Smooth muscle cell (in vitro differentiated cells): ENCODE measurements at regions not wholly inside any gene's neighbourhood (a gene's known extent, or its start where the extent isn't known, plus 50 kb on each side); places are given as distances from the start of the nearest gene placed in this dataset.

ENCODE experiments used
- DNase-seq: peaks from one replicate; lab custom pipeline; 2025; ENCODE audit not compliant: unreplicated experiment; lab: John Stamatoyannopoulos, UW
- H2AFZ ChIP-seq: fragments of 200-600 bp; sonication (generic); 2 replicates; pipeline ENCODE4 v1.6.0; 2016; ENCODE audit warnings: antibody characterized with exemption, low read depth, mild to moderate bottlenecking
- H3F3A ChIP-seq: fragments of 200-600 bp; sonication (generic); 2 replicates; pipeline ENCODE4 v1.6.0; 2017; ENCODE audit warnings: antibody characterized with exemption, low read depth
- H3K27ac ChIP-seq: fragments of 200-600 bp; sonication (generic); 2 replicates; pipeline ENCODE4 v1.5.1; 2016; ENCODE audit warnings: low read depth, mild to moderate bottlenecking
- H3K27me3 ChIP-seq: fragments of 200-600 bp; sonication (generic); 2 replicates; pipeline ENCODE4 v1.6.1; 2016; ENCODE audit warnings: low read depth, mild to moderate bottlenecking
- H3K36me3 ChIP-seq: fragments of 200-600 bp; sonication (generic); 2 replicates; pipeline ENCODE4 v1.5.1; 2016; ENCODE audit warnings: low read depth
- H3K4me1 ChIP-seq: fragments of 200-600 bp; sonication (generic); 2 replicates; pipeline ENCODE4 v1.5.1; 2016; ENCODE audit warnings: low read depth
- H3K4me2 ChIP-seq: fragments of 200-600 bp; sonication (generic); 2 replicates; pipeline ENCODE4 v1.6.0; 2016; ENCODE audit warnings: mild to moderate bottlenecking
- H3K4me3 ChIP-seq: fragments of 200-600 bp; sonication (generic); 2 replicates; pipeline ENCODE4 v1.5.1; 2016; ENCODE audit warnings: mild to moderate bottlenecking
- H3K79me2 ChIP-seq: fragments of 200-600 bp; sonication (generic); 2 replicates; pipeline ENCODE4 v1.6.0; 2016; ENCODE audit warnings: low read depth, mild to moderate bottlenecking
- H3K9ac ChIP-seq: fragments of 200-600 bp; sonication (generic); 2 replicates; pipeline ENCODE4 v1.6.0; 2016; ENCODE audit warnings: low read depth
- H3K9me3 ChIP-seq: fragments of 200-600 bp; sonication (generic); replicated peaks from 2 replicates; pipeline ENCODE4 v1.5.1; 2016; ENCODE audit warnings: low read depth
- H4K20me1 ChIP-seq: fragments of 200-600 bp; sonication (generic); 2 replicates; pipeline ENCODE4 v1.6.0; 2016; ENCODE audit warnings: low read depth
- CTCF ChIP-seq: fragments of 200-600 bp; sonication (generic); IDR thresholded peaks from 2 replicates; pipeline ENCODE4 v1.5.1; 2017; ENCODE audit warnings: borderline replicate concordance, mild to moderate bottlenecking, antibody characterized with exemption; ENCODE audit not compliant: insufficient read depth, poor library complexity, severe bottlenecking
- WGBS: methylation state at CpG from one replicate; pipeline ENCODE4 v1.1.7; 2016; ENCODE audit warnings: low lambda C conversion rate; 5-methylcytosine and 5-hydroxymethylcytosine counted together

GRCh38 chr3:105096071-105096470, 270.6 kb upstream of the ALCAM start:
- TF ChIP-seq CTCF: no peak
- Histone ChIP-seq H3K4me3 (no peak overlapping the region), H3K27ac (no peak overlapping the region), H3K27me3 (no peaks in the 10 kb centered on the region), H3K9me3 (no peaks in the 10 kb centered on the region), H3K4me1 (no peaks in the 10 kb centered on the region), H3K4me2 (no peak overlapping the region), H3K36me3 (no peaks in the 10 kb centered on the region), H3K9ac (no peak overlapping the region), H2AFZ (no peak overlapping the region), H3F3A (no peaks in the 10 kb centered on the region), H3K79me2 (no peaks in the 10 kb centered on the region), H4K20me1 (no peaks in the 10 kb centered on the region)
- 93% methylated on average over 3 of the region's 3 CpGs for WGBS
- DNase-seq: no peak

- 97% methylated on average over 2 of the region's 2 CpGs for WGBS
- no peaks in the 10 kb centered on the region for H3K79me2 ChIP-seq
- no peak overlapping the region for H3K9ac ChIP-seq
- no peak for DNase-seq
- H3K4me2 ChIP-seq: no peak overlapping the region
- H3F3A ChIP-seq: no peaks in the 10 kb centered on the region
- H3K4me1 ChIP-seq: no peaks in the 10 kb centered on the region
- H3K36me3 ChIP-seq: no peaks in the 10 kb centered on the region
- no peaks in the 10 kb centered on the region for H3K27me3 ChIP-seq
- no peaks in the 10 kb centered on the region for H3K9me3 ChIP-seq
- no peaks in the 10 kb centered on the region for H4K20me1 ChIP-seq
- H3K27ac ChIP-seq: no peak overlapping the region
- no peak overlapping the region for H3K4me3 ChIP-seq
- TF ChIP-seq CTCF: no peak
- no peak overlapping the region for H2AFZ ChIP-seq
Measured at GRCh38 chr3:105101603-105102002, 265.1 kb upstream of the ALCAM start.

- TF ChIP-seq CTCF: no peak
- DNase-seq: no peak
Measured at GRCh38 chr3:105103139-105103538, 263.6 kb upstream of the ALCAM start.

GRCh38 chr3:105108823-105109222, 257.9 kb upstream of the ALCAM start:
- Histone ChIP-seq H3K9me3 (no peaks in the 10 kb centered on the region), H3K4me2 (no peak overlapping the region), H3K27ac (no peak overlapping the region), H3K79me2 (no peaks in the 10 kb centered on the region), H3K36me3 (no peaks in the 10 kb centered on the region), H2AFZ (no peak overlapping the region), H4K20me1 (no peaks in the 10 kb centered on the region), H3K9ac (no peak overlapping the region), H3K4me1 (no peaks in the 10 kb centered on the region), H3K27me3 (no peaks in the 10 kb centered on the region), H3K4me3 (no peak overlapping the region), H3F3A (no peaks in the 10 kb centered on the region)
- WGBS: 68% methylated on average over 1 of the region's 1 CpG
- no peak for TF ChIP-seq CTCF
- no peak for DNase-seq

More at GRCh38 chr3:105103139-105103538, 263.6 kb upstream of the ALCAM start:
- H2AFZ ChIP-seq: no peak overlapping the region
- no peaks in the 10 kb centered on the region for H3K79me2 ChIP-seq
- no peaks in the 10 kb centered on the region for H3K9me3 ChIP-seq
- no peak overlapping the region for H3K4me2 ChIP-seq
- no peak overlapping the region for H3K27ac ChIP-seq
- no peaks in the 10 kb centered on the region for H3K36me3 ChIP-seq
- H3K27me3 ChIP-seq: no peaks in the 10 kb centered on the region
- H3K9ac ChIP-seq: no peak overlapping the region
- no peaks in the 10 kb centered on the region for H4K20me1 ChIP-seq
- WGBS: 98% methylated on average over 2 of the region's 2 CpGs
- no peaks in the 10 kb centered on the region for H3F3A ChIP-seq
- H3K4me1 ChIP-seq: no peaks in the 10 kb centered on the region
- no peak overlapping the region for H3K4me3 ChIP-seq
